GM12872 (cell line): ENCODE measurements at regions not wholly inside any gene's neighbourhood (a gene's known extent, or its start where the extent isn't known, plus 50 kb on each side); places are given as distances from the start of the nearest gene placed in this dataset.

Experiments
- TF ChIP-seq, protein P1 (sequence below): IDR thresholded peaks from 3 replicates; pipeline ENCODE4 v1.5.1; 2011; ENCODE audit warnings: low read depth, mild to moderate bottlenecking, low read length, moderate library complexity; ENCODE audit not compliant: insufficient read depth

DNA sequence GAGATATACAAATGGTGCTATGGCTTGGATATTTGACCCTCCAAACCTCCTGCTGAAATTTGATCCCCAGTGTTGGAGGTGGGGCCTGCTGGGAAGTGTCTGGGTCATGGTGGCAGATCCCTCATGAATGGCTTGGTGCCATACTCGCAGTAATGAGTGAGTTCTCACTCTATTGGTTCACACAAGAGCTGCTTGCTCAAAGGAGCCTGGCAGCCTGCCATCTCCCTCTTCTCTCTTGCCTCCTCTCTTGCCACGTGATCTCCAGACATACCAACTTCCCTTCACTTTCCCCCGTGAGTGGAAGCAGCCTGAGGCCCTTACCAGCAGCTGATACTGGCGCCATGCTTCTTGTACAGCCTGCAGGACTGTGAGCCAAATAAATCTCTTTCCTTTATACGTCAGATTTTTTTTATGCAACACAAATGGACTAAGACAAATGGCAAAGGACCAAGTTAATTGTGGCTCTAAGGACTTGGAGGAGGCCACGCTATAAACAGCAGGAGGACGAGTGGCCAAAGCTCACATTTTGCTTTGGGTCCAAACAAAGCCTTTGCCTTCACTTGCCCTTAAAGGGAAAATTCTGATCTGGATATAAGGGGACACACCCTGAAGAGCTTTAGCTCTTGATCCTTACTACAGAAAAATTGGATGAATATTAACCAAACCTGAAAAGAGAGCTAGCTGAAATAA is 214.7 kb downstream of the SS18 start:
- TF ChIP-seq, protein P1, sequence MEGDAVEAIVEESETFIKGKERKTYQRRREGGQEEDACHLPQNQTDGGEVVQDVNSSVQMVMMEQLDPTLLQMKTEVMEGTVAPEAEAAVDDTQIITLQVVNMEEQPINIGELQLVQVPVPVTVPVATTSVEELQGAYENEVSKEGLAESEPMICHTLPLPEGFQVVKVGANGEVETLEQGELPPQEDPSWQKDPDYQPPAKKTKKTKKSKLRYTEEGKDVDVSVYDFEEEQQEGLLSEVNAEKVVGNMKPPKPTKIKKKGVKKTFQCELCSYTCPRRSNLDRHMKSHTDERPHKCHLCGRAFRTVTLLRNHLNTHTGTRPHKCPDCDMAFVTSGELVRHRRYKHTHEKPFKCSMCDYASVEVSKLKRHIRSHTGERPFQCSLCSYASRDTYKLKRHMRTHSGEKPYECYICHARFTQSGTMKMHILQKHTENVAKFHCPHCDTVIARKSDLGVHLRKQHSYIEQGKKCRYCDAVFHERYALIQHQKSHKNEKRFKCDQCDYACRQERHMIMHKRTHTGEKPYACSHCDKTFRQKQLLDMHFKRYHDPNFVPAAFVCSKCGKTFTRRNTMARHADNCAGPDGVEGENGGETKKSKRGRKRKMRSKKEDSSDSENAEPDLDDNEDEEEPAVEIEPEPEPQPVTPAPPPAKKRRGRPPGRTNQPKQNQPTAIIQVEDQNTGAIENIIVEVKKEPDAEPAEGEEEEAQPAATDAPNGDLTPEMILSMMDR, result no peak

DNA sequence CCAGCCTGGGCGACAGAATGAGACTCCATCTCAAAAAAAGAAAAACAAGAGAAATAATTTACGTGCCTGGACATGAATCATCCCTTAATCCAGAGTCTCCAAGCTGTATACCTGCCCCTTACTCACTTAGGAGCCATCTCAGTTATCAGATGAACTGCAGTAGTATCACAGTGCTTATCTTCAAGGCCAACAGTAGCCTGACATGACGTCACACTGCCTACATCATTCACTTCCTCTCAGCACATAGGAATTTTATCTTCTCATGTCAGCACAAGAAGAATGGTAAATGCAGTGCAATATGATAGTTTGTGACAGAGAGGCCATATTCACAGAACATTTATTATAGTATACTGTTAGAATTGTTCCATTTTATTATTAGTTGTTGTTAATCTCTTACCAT is 216.6 kb downstream of the SS18 start:
- TF ChIP-seq, protein P1, result no peak

DNA sequence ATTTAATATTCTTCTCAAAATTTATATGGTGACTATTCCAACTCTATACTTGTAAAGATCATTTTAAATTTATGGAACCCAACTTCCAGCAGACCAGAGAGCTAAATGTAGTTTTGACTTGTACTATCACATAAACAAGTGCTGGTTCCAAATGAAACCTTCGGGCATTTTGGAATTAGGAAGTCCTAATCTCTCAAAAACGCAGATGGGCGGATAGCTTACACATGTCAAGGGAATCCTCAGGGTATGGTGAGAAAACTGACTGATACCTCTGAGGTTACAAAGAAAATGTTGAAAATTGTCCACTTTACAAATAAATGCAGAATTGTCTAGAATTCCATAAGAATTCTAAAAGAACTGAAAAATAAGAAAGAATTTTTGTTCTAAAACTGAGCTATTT is 224.1 kb downstream of the SS18 start:
- TF ChIP-seq, protein P1, result no peak

DNA sequence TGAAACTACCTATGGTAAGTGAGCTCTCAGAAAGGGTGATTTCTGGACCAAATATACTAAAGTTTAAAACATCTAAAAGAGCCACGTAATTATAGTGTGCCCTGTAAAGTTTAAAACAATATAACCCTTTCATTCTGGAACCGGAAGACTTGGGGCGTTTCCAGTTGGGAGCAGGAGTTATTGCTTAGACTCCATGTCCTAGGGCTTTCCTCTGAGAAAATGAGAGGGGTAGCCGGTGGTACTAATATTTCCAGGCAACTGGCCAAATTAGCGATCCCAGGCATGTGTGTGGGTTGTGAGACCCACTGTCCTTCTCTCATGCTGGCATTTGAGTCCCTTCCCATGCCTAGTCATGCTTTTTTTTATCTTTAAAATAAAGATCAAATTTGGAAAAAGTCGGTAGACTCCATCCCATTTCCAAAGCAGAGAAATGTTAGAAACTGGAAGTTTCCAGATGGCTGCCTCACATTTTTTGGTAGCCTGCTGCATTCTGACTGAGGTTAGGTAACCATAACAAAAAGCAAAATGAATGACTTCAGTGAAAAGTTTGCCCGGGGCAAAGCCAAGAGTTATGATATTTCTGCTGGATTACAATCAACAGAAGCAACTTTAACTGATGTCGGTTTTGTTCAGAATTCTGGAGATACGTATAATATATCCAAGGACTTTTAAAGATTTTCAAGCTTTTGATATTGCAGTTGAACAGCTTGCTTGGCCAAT is 227.4 kb downstream of the SS18 start:
- TF ChIP-seq, protein P1, result no peak

DNA sequence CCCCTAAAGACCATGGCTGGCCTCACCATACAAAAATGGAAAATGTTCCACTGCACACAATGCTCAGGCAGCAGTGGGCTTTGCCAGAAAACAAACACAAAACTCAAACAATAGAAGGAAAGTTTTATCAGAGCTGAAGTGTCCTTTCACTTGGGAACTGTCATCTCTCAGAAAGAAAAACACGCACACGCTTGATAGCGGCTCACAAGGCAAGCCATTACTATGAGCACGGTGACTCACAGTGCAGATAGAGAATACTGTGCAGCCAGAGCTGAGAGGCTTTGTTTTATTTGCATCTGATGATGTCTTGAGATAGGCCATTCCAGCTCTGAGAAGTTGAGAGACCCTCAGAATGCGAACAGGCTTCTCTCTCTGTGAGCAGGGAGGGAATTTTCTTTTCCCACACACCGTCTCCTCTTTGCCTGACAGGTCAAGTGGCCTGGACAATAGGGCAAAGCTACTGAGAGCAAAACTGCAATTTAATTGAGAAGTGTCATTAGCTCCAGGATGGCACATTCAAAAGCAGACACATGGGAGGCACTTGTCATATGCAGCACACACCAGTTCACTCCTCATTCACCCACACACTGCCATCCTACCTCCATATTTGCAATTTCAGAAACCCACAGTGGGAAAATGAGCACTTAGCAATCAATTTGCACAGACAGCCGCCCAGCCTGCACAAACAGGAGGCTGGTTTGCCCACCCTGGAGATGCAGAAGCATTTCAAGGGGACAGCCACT is 236.6 kb downstream of the SS18 start:
- TF ChIP-seq, protein P1, result no peak

DNA sequence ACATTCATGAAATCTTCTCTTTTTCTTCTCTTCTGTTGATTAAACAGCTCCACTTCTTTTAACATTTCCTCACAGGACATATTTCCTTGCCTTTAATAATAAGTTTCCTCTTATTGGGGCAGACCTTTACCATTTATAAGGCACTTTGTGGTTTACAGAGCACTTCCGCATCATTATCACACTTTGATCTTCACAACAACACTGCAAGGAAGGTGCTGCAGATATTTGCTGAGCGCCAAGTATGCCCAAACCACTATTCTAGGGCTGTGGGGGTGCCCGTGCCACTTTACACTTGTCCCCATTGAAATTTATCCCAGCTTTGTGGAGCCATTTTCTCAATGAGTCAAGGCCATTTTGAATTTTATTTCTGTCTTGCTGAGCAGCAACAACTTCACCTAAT is 246.6 kb downstream of the SS18 start:
- TF ChIP-seq, protein P1, result no peak

DNA sequence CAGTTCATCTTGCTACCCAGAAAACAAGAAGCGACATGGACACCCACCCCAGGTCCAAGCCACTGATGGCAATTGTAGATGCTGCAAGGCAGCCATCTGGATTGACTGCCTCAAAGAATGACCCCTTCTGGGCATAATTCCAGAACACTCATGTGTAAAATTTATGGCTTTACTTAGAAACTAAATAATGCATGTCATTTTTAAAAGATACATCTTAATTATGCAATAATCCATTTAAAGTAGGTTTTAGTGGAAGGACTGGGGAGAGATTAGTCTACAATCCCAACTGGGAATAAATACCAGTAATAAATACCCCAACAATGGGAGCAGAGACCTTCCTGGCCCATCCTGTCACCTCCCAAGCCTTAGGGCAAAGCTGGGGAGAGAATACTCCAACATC is 247.7 kb downstream of the SS18 start:
- TF ChIP-seq, protein P1, result no peak
